ENCODE measurements at regions not wholly inside any gene's neighbourhood (a gene's known extent, or its start where the extent isn't known, plus 50 kb on each side); places are given as distances from the start of the nearest gene placed in this dataset.

GRCh38 chr11:70851308-70851707, 401.1 kb downstream of the SHANK2 start:
- TF ChIP-seq, protein P1, sequence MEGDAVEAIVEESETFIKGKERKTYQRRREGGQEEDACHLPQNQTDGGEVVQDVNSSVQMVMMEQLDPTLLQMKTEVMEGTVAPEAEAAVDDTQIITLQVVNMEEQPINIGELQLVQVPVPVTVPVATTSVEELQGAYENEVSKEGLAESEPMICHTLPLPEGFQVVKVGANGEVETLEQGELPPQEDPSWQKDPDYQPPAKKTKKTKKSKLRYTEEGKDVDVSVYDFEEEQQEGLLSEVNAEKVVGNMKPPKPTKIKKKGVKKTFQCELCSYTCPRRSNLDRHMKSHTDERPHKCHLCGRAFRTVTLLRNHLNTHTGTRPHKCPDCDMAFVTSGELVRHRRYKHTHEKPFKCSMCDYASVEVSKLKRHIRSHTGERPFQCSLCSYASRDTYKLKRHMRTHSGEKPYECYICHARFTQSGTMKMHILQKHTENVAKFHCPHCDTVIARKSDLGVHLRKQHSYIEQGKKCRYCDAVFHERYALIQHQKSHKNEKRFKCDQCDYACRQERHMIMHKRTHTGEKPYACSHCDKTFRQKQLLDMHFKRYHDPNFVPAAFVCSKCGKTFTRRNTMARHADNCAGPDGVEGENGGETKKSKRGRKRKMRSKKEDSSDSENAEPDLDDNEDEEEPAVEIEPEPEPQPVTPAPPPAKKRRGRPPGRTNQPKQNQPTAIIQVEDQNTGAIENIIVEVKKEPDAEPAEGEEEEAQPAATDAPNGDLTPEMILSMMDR (IDR thresholded peaks at IDR 0.05) = no peak
- no peak for DNase-seq

GRCh38 chr11:70851907-70852306, 400.5 kb downstream of the SHANK2 start:
- Histone ChIP-seq H3K9me3 (no peaks in the 10 kb centered on the region), H3K4me3 (no peak overlapping the region), H3K4me1 (ENCODE audit: low read depth) (no peaks in the 10 kb centered on the region), H3K36me3 (ENCODE audit: low read depth) (no peaks in the 10 kb centered on the region)
- TF ChIP-seq, protein P1 (IDR thresholded peaks at IDR 0.05) = no peak
- no peak for ATAC-seq
- intact Hi-C loops (cut with DNase I, micrococcal nuclease) = no loop called here
- DNase-seq = no peak

More at GRCh38 chr11:70851308-70851707, 401.1 kb downstream of the SHANK2 start:
- Histone ChIP-seq H3K4me1 (ENCODE audit: low read depth) (no peaks in the 10 kb centered on the region), H3K36me3 (ENCODE audit: low read depth) (no peaks in the 10 kb centered on the region), H3K9me3 (no peaks in the 10 kb centered on the region), H3K4me3 (no peak overlapping the region)
- ATAC-seq = no peak
- intact Hi-C loops (cut with DNase I, micrococcal nuclease) = no loop called here

- Histone ChIP-seq H3K36me3 (ENCODE audit: low read depth) (no peaks in the 10 kb centered on the region), H3K4me1 (ENCODE audit: low read depth) (no peaks in the 10 kb centered on the region), H3K9me3 (no peaks in the 10 kb centered on the region), H3K4me3 (no peak overlapping the region)
- intact Hi-C loops (cut with DNase I, micrococcal nuclease) = no loop called here
- TF ChIP-seq, protein P1 (IDR thresholded peaks at IDR 0.05) = no peak
- peak in 1 of 3 donors; percentile 35 for DNase-seq
- ATAC-seq = no peak
Measured at GRCh38 chr11:70853068-70853769, 399.2 kb downstream of the SHANK2 start.

- Histone ChIP-seq H3K4me3 (no peak overlapping the region), H3K4me1 (ENCODE audit: low read depth) (no peaks in the 10 kb centered on the region), H3K9me3 (no peaks in the 10 kb centered on the region), H3K36me3 (ENCODE audit: low read depth) (no peaks in the 10 kb centered on the region)
- no peak for DNase-seq
- TF ChIP-seq, protein P1 (IDR thresholded peaks at IDR 0.05) = no peak
- no peak for ATAC-seq
- intact Hi-C loops (cut with DNase I, micrococcal nuclease) = no loop called here
Measured at GRCh38 chr11:70853770-70854108, 398.6 kb downstream of the SHANK2 start.

DNA sequence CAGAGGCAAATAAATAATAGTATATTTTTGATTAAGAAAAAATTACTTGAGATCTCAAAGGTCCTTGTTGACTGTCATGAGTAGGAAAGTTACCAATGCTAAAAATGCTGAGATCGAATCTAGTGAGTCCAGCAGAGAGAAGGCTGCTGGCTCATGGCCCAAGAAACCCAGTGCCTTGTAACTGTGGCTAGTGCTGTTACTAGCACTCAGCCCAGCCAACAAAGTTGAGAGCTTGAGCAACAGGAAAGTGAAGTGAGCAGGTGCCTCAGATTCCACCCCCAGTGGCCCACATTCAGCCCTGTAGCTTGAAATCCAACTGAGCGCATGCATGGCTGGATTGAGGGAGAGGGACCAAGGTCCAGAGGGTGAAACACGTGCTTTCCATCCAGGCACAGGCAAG, 398.2 kb downstream of the SHANK2 start:
- H3K36me3 ChIP-seq (ENCODE audit: low read depth) = no peaks in the 10 kb centered on the region
- no peaks in the 10 kb centered on the region for H3K4me1 ChIP-seq (ENCODE audit: low read depth)
- intact Hi-C loops (cut with DNase I, micrococcal nuclease) = no loop called here
- H3K9me3 ChIP-seq = no peaks in the 10 kb centered on the region
- ATAC-seq = no peak
- peak in 1 of 3 donors; percentile 2 for DNase-seq
- H3K4me3 ChIP-seq = no peak overlapping the region
- TF ChIP-seq, protein P1 (IDR thresholded peaks at IDR 0.05) = no peak

All from mucosa of descending colon (tissue), 3 donors.